Upper lobe of right lung (tissue), 1 donor: ENCODE measurements at regions not wholly inside any gene's neighbourhood (a gene's known extent, or its start where the extent isn't known, plus 50 kb on each side); places are given as distances from the start of the nearest gene placed in this dataset.

ENCODE experiments used
- ATAC-seq: fragments of 200-7000 bp; cut with Tn5 transposase; one replicate; pipeline ENCODE4 v1.9.1; 2020; ENCODE audit warnings: mild to moderate bottlenecking, moderate library complexity
- DNase-seq: peaks from one replicate; pipeline ENCODE4 v3.0.0-alpha.2; 2020
- H3K27ac ChIP-seq: fragments of 200-600 bp; one replicate; pipeline ENCODE4 v1.8.0; 2022
- H3K27me3 ChIP-seq: fragments of 200-600 bp; one replicate; pipeline ENCODE4 v1.8.0; 2022; ENCODE audit warnings: mild to moderate bottlenecking
- H3K36me3 ChIP-seq: fragments of 200-600 bp; one replicate; pipeline ENCODE4 v1.8.0; 2022
- H3K4me1 ChIP-seq: fragments of 200-600 bp; one replicate; pipeline ENCODE4 v1.8.0; 2022
- H3K4me3 ChIP-seq: fragments of 200-600 bp; one replicate; pipeline ENCODE4 v1.8.0; 2022; ENCODE audit warnings: mild to moderate bottlenecking
- H3K9me3 ChIP-seq: fragments of 200-600 bp; one replicate; pipeline ENCODE4 v1.8.0; 2022
- intact Hi-C: fragments of 100-400 bp; cut with DNase I; formaldehyde crosslinking; loops from one replicate; pipeline ENCODE4 v1.11.0; 2022
- TF ChIP-seq, protein P1 (sequence below): fragments of 200-600 bp; IDR thresholded peaks from one replicate; pipeline ENCODE4 v1.8.0; 2022; ENCODE audit warnings: antibody characterized with exemption
- donor health status: DM: no; HTN: yes; CAD: no; lungs with severe emphysema.

DNA sequence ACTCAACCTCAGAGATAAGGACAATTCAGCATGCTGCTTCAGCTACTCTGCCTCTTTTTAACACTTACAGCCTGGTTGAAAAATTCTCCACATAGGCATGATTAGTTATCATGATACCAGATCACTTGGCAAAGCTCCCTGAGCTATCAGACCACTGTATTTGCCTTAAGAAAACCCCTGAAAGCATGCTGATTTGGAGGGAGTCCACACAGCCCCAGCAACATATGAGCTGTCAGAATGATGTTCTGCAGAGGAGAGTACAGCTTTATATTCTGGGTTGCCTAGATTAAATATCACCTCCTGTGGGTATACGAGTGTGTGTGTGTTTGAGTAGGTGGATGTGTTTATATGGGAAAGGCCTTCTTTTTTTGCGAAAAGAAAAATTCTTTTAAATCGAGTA is 170.2 kb upstream of the CHRM2 start:
- no peaks in the 10 kb centered on the region for H3K9me3 ChIP-seq
- H3K4me1 ChIP-seq: no peaks in the 10 kb centered on the region
- H3K4me3 ChIP-seq: no peak overlapping the region
- ATAC-seq: no peak
- intact Hi-C loops: no loop called here
- TF ChIP-seq, protein P1, sequence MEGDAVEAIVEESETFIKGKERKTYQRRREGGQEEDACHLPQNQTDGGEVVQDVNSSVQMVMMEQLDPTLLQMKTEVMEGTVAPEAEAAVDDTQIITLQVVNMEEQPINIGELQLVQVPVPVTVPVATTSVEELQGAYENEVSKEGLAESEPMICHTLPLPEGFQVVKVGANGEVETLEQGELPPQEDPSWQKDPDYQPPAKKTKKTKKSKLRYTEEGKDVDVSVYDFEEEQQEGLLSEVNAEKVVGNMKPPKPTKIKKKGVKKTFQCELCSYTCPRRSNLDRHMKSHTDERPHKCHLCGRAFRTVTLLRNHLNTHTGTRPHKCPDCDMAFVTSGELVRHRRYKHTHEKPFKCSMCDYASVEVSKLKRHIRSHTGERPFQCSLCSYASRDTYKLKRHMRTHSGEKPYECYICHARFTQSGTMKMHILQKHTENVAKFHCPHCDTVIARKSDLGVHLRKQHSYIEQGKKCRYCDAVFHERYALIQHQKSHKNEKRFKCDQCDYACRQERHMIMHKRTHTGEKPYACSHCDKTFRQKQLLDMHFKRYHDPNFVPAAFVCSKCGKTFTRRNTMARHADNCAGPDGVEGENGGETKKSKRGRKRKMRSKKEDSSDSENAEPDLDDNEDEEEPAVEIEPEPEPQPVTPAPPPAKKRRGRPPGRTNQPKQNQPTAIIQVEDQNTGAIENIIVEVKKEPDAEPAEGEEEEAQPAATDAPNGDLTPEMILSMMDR: no peak
- H3K27me3 ChIP-seq: no peaks in the 10 kb centered on the region
- DNase-seq: no peak
- H3K27ac ChIP-seq: no peak overlapping the region
- no peaks in the 10 kb centered on the region for H3K36me3 ChIP-seq

DNA sequence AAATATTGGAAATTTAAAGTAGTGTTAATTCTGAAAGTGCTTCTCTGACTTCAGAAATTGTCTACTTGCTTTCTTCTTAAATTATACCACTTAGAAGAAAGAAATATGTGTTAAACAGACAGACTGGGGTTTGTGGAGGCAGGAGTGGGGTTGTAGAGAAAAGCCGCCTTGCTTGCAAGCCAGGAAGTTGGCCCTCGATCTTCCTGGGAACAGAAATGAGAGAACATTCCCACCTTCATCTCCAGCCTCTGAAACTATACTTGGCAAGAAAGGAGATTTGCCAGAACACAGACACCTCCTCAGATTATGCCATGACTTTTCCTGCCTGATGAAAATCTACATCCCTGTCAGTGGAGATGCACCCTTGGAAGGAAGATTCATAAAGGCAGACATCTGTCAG is 171.2 kb upstream of the CHRM2 start:
- Histone ChIP-seq H3K27me3 (no peaks in the 10 kb centered on the region), H3K27ac (no peak overlapping the region), H3K36me3 (no peaks in the 10 kb centered on the region), H3K4me1 (no peaks in the 10 kb centered on the region), H3K4me3 (no peak overlapping the region), H3K9me3 (no peaks in the 10 kb centered on the region)
- DNase-seq (no peak), ATAC-seq (no peak)
- TF ChIP-seq, protein P1: no peak
- intact Hi-C loops: no loop called here

DNA sequence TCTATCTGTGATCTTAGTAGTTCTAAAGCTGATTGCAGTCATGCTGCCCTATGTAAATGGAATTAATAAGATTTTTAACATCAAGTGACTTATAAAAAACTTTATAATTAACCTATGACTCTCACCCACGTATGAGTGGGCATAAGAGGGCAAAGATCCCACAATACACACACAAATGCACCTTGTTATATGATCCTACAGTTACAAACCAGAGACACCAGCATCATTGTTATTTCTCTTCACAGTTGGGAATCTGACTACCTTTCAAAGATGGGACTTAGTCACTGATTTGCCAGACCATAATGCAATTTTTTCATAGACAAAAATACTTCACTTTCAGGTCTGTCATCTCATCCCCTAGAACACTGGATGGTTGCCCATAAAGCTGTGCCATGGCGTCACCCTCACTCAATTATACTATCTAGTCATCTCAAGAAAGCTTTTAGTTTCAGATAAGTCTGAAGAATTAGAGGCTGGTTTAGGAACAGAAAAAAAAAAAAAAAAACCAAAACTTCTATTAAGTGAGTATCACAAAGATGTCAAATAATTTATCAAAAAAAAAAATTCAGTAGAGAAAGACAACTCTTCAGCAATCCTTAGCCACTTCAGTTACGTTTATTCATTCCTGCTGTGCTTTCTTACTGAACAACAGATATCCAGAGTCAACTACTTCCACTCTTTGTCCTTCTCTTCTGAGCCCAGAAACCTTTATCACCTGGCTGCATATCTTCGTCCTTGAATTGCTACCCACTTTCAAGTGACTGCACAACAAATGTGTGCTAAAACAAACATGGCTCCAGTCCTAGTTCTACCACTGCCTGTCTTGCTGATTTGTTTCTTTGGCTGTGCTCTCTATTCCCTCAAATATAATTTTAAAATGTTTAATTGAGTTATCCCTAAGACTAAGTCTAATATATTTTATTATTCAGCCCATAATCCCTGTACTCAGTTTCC is 175.0 kb upstream of the CHRM2 start:
- H3K9me3 ChIP-seq: no peaks in the 10 kb centered on the region
- no peak for ATAC-seq

DNA sequence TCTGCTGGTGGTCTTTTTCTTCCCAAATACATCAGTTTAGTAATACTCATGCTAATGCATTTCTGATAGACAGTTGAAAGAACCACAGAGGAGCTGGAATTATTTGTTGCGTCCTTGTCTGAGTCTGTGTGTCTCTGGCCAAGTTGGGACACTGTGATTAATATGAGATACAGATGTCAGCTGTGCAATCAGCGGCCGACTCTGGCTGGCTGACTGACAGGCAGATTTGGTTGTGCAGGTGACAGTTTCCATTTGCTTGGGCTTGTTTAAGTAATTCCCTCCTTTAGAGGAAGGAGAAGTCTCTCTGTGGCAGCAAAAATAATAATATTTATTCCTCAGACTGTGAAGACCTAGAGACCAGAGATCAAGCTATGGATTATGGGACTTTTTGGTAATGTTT is 176.2 kb upstream of the CHRM2 start:
- Histone ChIP-seq H3K27ac (no peak overlapping the region), H3K9me3 (no peaks in the 10 kb centered on the region), H3K27me3 (no peaks in the 10 kb centered on the region), H3K36me3 (no peaks in the 10 kb centered on the region), H3K4me3 (no peak overlapping the region), H3K4me1 (no peaks in the 10 kb centered on the region)
- TF ChIP-seq, protein P1: no peak
- intact Hi-C loops: no loop called here
- ATAC-seq (no peak), DNase-seq (peak; percentile 31)

More for the DNA sequence above, 175.0 kb upstream of the CHRM2 start:
- Histone ChIP-seq H3K27ac (no peak overlapping the region), H3K4me1 (no peaks in the 10 kb centered on the region), H3K4me3 (no peak overlapping the region), H3K36me3 (no peaks in the 10 kb centered on the region), H3K27me3 (no peaks in the 10 kb centered on the region)
- intact Hi-C loops: no loop called here
- DNase-seq: no peak
- TF ChIP-seq, protein P1: no peak

DNA sequence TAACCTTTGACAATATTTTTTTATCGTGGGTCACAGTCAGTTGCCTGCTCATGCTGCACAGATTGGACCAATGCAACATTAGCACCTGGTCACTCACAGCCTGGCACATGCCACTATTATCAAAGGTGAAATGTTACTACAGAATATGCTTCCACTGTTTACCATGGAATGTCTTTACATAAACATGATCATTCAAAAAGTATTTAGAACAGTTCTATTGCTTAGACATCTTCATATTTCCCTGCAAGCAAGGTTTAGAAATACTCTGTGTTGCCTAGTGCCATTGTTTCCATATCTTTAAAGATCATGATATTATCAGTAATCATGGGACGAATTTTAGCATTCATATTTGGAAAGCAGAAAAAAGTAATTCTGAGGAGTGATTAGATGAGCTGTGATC is 179.9 kb upstream of the CHRM2 start:
- TF ChIP-seq, protein P1: no peak
- intact Hi-C loops: no loop called here
- H3K4me1 ChIP-seq: no peaks in the 10 kb centered on the region
- H3K27ac ChIP-seq: no peak overlapping the region
- no peaks in the 10 kb centered on the region for H3K36me3 ChIP-seq
- ATAC-seq (no peak), DNase-seq (no peak)
- no peaks in the 10 kb centered on the region for H3K27me3 ChIP-seq
- no peaks in the 10 kb centered on the region for H3K9me3 ChIP-seq
- H3K4me3 ChIP-seq: no peak overlapping the region
